BE2C (cell line): ENCODE measurements at regions not wholly inside any gene's neighbourhood (a gene's known extent, or its start where the extent isn't known, plus 50 kb on each side); places are given as distances from the start of the nearest gene placed in this dataset.
"Not testable (repeated sequence)": the region's sequence is repeated elsewhere in the genome, so short reads cannot be mapped to it uniquely, and the experiment has no call there.

ENCODE experiments used
- DNase-seq: peaks from one replicate; pipeline ENCODE4 v3.0.0-alpha.2; 2020
- H3K27me3 ChIP-seq: fragments of 250-450 bp; sonication (Bioruptor Pico); 2 replicates; pipeline ENCODE4 v1.5.1; 2020; ENCODE audit warnings: mild to moderate bottlenecking
- H3K36me3 ChIP-seq: fragments of 250-450 bp; sonication (Bioruptor Pico); 2 replicates; pipeline ENCODE4 v1.5.1; 2020; ENCODE audit warnings: mild to moderate bottlenecking
- H3K4me1 ChIP-seq: fragments of 250-450 bp; sonication (Bioruptor Pico); 2 replicates; pipeline ENCODE4 v1.5.1; 2020
- H3K4me3 ChIP-seq: 2 replicates; pipeline ENCODE4 v1.5.1; 2011; ENCODE audit warnings: low read depth, low read length
- H3K9me3 ChIP-seq: fragments of 250-450 bp; sonication (Bioruptor Pico); 2 replicates; pipeline ENCODE4 v1.5.1; 2020
- TF ChIP-seq, protein P1 (sequence below): IDR thresholded peaks from 2 replicates; pipeline ENCODE4 v1.5.1; 2012; ENCODE audit warnings: mild to moderate bottlenecking, low read depth, low read length

DNA sequence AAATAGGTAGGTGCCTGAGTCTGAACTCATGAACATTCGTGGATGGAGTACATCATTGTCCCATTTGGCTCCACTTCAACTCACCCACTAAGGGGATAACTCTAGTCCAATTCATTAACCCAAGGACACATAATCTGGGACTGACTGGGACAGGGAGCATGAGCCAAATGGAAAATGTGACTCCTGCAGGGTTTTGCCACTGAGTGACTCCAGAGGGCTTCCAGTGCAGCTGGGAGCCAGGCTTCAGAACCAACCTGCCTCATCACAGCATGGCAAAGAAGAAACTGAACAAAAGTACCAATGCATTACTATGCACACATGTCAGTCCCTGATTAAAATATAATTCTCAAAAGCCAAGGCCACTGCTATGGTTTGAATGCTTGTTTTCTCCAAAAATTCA, 159.7 kb upstream of the SNX2 start:
- Histone ChIP-seq H3K36me3 (no peaks in the 10 kb centered on the region), H3K4me3 (no peak overlapping the region), H3K4me1 (no peaks in the 10 kb centered on the region), H3K9me3 (no peaks in the 10 kb centered on the region), H3K27me3 (peaks cover 5% of the 10 kb centered on the region; the same call in 1 of the 2 replicates)
- DNase-seq, result no peak
- TF ChIP-seq, protein P1, sequence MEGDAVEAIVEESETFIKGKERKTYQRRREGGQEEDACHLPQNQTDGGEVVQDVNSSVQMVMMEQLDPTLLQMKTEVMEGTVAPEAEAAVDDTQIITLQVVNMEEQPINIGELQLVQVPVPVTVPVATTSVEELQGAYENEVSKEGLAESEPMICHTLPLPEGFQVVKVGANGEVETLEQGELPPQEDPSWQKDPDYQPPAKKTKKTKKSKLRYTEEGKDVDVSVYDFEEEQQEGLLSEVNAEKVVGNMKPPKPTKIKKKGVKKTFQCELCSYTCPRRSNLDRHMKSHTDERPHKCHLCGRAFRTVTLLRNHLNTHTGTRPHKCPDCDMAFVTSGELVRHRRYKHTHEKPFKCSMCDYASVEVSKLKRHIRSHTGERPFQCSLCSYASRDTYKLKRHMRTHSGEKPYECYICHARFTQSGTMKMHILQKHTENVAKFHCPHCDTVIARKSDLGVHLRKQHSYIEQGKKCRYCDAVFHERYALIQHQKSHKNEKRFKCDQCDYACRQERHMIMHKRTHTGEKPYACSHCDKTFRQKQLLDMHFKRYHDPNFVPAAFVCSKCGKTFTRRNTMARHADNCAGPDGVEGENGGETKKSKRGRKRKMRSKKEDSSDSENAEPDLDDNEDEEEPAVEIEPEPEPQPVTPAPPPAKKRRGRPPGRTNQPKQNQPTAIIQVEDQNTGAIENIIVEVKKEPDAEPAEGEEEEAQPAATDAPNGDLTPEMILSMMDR, result no peak

DNA sequence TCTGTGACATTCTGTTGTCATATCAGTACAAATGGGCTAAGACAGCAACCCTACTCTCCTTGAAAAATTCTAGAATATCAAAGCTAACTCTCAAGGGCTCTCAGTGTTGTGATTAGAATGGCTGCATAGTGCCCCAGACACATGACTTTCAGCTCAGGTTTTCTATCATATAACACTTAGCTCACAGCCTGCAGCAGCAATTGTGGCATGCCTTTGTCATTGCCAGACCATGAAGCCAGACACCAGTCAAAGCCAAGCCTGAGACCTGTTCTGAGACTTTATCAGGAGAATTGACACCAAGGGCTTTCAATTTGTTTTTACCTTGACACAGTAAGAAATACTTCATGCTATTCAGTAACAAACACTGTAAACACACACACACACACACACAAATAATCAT, 159.0 kb upstream of the SNX2 start:
- no peak overlapping the region for H3K4me3 ChIP-seq
- H3K4me1 ChIP-seq, result no peaks in the 10 kb centered on the region
- H3K9me3 ChIP-seq, result no peaks in the 10 kb centered on the region
- peaks cover 5% of the 10 kb centered on the region; the same call in 1 of the 2 replicates for H3K27me3 ChIP-seq
- TF ChIP-seq, protein P1, result no peak
- DNase-seq, result no peak
- H3K36me3 ChIP-seq, result no peaks in the 10 kb centered on the region

- not testable (repeated sequence) for H3K36me3 ChIP-seq, H3K4me3 ChIP-seq, H3K4me1 ChIP-seq, H3K27me3 ChIP-seq, DNase-seq, H3K9me3 ChIP-seq
These were observed 156.8 kb upstream of the SNX2 start for GRCh38 chr5:122618046-122618445.

DNA sequence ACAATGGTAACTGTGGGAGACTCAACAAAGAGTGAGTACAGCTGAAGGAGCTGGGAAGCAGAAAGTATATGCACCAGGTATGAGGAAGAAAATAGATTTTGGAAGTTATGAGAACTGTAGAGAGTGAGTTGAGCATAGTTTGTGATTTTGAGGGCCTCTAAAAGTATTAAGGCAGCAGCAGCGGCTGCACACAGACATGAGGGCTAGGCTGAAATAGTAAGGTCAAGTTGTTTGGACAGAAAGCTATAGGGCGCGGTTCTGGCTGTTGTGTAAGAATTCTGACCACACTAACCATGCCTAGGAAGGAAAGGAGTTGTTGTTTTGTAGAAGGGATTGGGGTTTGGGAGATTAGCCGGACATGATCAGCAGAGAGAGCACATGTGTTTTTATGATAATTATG, 154.1 kb upstream of the SNX2 start:
- not testable (repeated sequence) for H3K36me3 ChIP-seq, H3K27me3 ChIP-seq, H3K4me3 ChIP-seq, H3K4me1 ChIP-seq, DNase-seq, H3K9me3 ChIP-seq

DNA sequence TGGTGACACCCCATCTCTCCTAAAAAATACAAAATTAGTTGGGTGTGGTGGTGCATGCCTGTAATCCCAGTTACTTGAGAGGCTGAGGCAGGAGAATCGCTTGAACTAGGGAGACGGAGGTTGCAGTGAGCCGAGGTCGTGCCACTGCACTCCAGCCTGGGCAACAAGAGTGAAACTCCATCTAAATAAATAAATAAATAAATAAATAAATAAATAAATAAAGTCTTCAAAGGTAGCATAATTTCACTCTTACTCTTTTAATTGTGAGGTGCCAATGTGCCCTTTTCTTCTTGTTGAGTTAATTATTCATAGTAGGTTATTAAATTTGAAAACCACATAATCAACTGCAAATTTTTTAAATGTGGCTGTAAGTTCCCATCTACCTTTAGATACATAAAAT, 146.2 kb upstream of the SNX2 start:
- DNase-seq, H3K4me1 ChIP-seq: not testable (repeated sequence)

GRCh38 chr5:122629121-122629677, 145.7 kb upstream of the SNX2 start:
- no peak for DNase-seq
- Histone ChIP-seq H3K9me3 (no peaks in the 10 kb centered on the region), H3K36me3 (no peaks in the 10 kb centered on the region), H3K27me3 (no peaks in the 10 kb centered on the region), H3K4me3 (no peak overlapping the region), H3K4me1 (no peaks in the 10 kb centered on the region)
- TF ChIP-seq, protein P1, result no peak

More for the DNA sequence above, 146.2 kb upstream of the SNX2 start:
- not testable (repeated sequence) for H3K36me3 ChIP-seq, H3K9me3 ChIP-seq, H3K27me3 ChIP-seq, H3K4me3 ChIP-seq

- no peaks in the 10 kb centered on the region for H3K36me3 ChIP-seq
- no peaks in the 10 kb centered on the region for H3K9me3 ChIP-seq
- TF ChIP-seq, protein P1, result no peak
- no peaks in the 10 kb centered on the region for H3K4me1 ChIP-seq
- no peak overlapping the region for H3K4me3 ChIP-seq
- DNase-seq, result no peak
- no peaks in the 10 kb centered on the region for H3K27me3 ChIP-seq
These were observed 136.3 kb upstream of the SNX2 start for GRCh38 chr5:122638581-122638980.

DNA sequence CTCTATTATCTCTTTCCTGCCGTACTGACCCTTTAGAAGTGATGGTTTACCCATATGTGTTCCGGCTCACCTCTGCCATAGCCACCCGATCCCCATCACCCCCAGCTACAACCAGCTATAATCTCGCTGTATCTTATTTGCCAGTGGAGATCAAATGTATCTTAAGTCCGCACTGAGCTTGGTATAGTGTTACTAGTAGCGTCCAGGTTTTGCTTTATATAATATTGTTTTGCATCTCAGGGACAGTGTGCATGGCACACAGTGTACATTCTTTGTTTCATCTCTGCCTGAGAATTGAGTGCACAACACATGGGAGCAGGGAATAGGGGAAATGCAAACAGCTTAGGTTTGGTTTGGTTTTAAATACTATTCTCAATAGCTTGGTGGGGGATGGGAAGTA, 135.8 kb upstream of the SNX2 start:
- TF ChIP-seq, protein P1, result no peak
- Histone ChIP-seq H3K9me3 (no peaks in the 10 kb centered on the region), H3K4me1 (no peaks in the 10 kb centered on the region), H3K4me3 (no peak overlapping the region), H3K27me3 (no peaks in the 10 kb centered on the region), H3K36me3 (no peaks in the 10 kb centered on the region)
- no peak for DNase-seq
